Fibroblast of pulmonary artery (primary cell): ENCODE measurements at regions not wholly inside any gene's neighbourhood (a gene's known extent, or its start where the extent isn't known, plus 50 kb on each side); places are given as distances from the start of the nearest gene placed in this dataset.
A peak's percentile ranks its signal among the peaks of the same experiment; 100 is the strongest.

Experiments
- DNase-seq: peaks from one replicate; pipeline ENCODE4 v3.0.0-alpha.2; 2010; ENCODE audit warnings: low read depth
- H3K4me3 ChIP-seq: replicated peaks from 2 replicates; pipeline ENCODE4 v1.5.1; 2011; ENCODE audit warnings: low read depth, mild to moderate bottlenecking, control low read depth, low read length, moderate library complexity
- CTCF ChIP-seq: IDR thresholded peaks from 2 replicates; pipeline ENCODE4 v1.5.1; 2011; ENCODE audit warnings: mild to moderate bottlenecking, control low read depth, low read length, inconsistent platforms; ENCODE audit errors: missing control alignments

GRCh38 chr14:96931751-96932150, 134.6 kb downstream of the VRK1 start:
- no peak for TF ChIP-seq CTCF
- no peak for DNase-seq
- no peak overlapping the region for H3K4me3 ChIP-seq

- DNase-seq: no peak
- TF ChIP-seq CTCF: no peak
- H3K4me3 ChIP-seq: no peak overlapping the region
These were observed 137.6 kb downstream of the VRK1 start for GRCh38 chr14:96934638-96935330.

GRCh38 chr14:96938946-96939345, 141.8 kb downstream of the VRK1 start:
- DNase-seq: no peak
- H3K4me3 ChIP-seq: no peak overlapping the region
- peak; percentile 7 for TF ChIP-seq CTCF

GRCh38 chr14:96940009-96940408, 142.8 kb downstream of the VRK1 start:
- no peak for DNase-seq
- no peak overlapping the region for H3K4me3 ChIP-seq
- no peak for TF ChIP-seq CTCF

GRCh38 chr14:96944297-96944696, 147.1 kb downstream of the VRK1 start:
- no peak for DNase-seq
- H3K4me3 ChIP-seq: no peak overlapping the region
- TF ChIP-seq CTCF: no peak

- no peak overlapping the region for H3K4me3 ChIP-seq
- TF ChIP-seq CTCF: no peak
- DNase-seq: no peak
These were observed 148.5 kb downstream of the VRK1 start for GRCh38 chr14:96945721-96946120.

GRCh38 chr14:96949594-96949993, 152.4 kb downstream of the VRK1 start:
- TF ChIP-seq CTCF: no peak
- no peak for DNase-seq
- H3K4me3 ChIP-seq: no peak overlapping the region
